Fibroblast of villous mesenchyme (primary cell): ENCODE measurements at regions not wholly inside any gene's neighbourhood (a gene's known extent, or its start where the extent isn't known, plus 50 kb on each side); places are given as distances from the start of the nearest gene placed in this dataset.

ENCODE experiments used
- DNase-seq: peaks from one replicate; pipeline ENCODE4 v3.0.0-alpha.2; 2010; ENCODE audit warnings: low read depth
- H3K4me3 ChIP-seq: 2 replicates; pipeline ENCODE4 v1.5.1; 2011; ENCODE audit warnings: low read depth, mild to moderate bottlenecking, low read length
- CTCF ChIP-seq: IDR thresholded peaks from 2 replicates; pipeline ENCODE4 v1.5.1; 2012; ENCODE audit warnings: low read depth, mild to moderate bottlenecking, low read length; ENCODE audit not compliant: insufficient read depth

GRCh38 chr2:45218931-45219339 is 209.7 kb upstream of the SIX2 start:
- H3K4me3 ChIP-seq = no peak overlapping the region
- TF ChIP-seq CTCF = no peak

GRCh38 chr2:45218297-45218696 is 209.0 kb upstream of the SIX2 start:
- no peak overlapping the region for H3K4me3 ChIP-seq
- DNase-seq = no peak
- TF ChIP-seq CTCF = no peak

More at GRCh38 chr2:45218931-45219339, 209.7 kb upstream of the SIX2 start:
- DNase-seq = no peak

- H3K4me3 ChIP-seq = no peak overlapping the region
- no peak for DNase-seq
- TF ChIP-seq CTCF = no peak
Observed at GRCh38 chr2:45216118-45216517, 206.9 kb upstream of the SIX2 start.

- no peak for TF ChIP-seq CTCF
- no peak for DNase-seq
- H3K4me3 ChIP-seq = no peak overlapping the region
Observed at GRCh38 chr2:45214550-45214949, 205.3 kb upstream of the SIX2 start.

GRCh38 chr2:45212953-45213635 is 203.8 kb upstream of the SIX2 start:
- TF ChIP-seq CTCF = no peak
- no peak for DNase-seq
- no peak overlapping the region for H3K4me3 ChIP-seq

GRCh38 chr2:45211636-45212035 is 202.4 kb upstream of the SIX2 start:
- no peak for TF ChIP-seq CTCF
- no peak overlapping the region for H3K4me3 ChIP-seq
- DNase-seq = no peak
